ENCODE measurements at regions not wholly inside any gene's neighbourhood (a gene's known extent, or its start where the extent isn't known, plus 50 kb on each side); places are given as distances from the start of the nearest gene placed in this dataset.

DNA sequence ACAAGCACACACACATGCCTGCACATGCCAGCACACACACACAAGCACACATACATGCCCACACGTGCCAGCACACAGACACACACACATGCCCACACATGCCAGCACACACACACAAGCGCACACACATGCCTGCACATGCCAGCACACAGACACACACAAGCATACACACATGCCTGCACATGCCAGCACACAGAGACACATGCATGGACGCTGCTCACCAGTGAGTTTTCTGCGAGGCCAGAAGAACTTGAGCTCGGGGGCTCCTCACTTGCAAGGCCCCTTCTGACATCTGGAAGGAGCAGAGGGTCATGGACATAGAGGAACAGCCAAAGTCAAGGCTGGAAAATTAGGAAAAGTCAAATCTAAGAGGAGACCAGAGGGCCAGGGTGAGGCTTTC, 61.2 kb upstream of the BCL11B start:
- no peak for TF ChIP-seq DPF2 (CRISPR knock-in tag; IDR thresholded peaks at IDR 0.05; ENCODE audit: borderline replicate concordance, low read depth)
- TF ChIP-seq, protein P1, sequence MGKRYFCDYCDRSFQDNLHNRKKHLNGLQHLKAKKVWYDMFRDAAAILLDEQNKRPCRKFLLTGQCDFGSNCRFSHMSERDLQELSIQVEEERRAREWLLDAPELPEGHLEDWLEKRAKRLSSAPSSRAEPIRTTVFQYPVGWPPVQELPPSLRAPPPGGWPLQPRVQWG (CRISPR knock-in tag; IDR thresholded peaks at IDR 0.05; ENCODE audit: borderline replicate concordance, low read depth): no peak

Measured in HepG2 (cell line).